ENCODE measurements at regions not wholly inside any gene's neighbourhood (a gene's known extent, or its start where the extent isn't known, plus 50 kb on each side); places are given as distances from the start of the nearest gene placed in this dataset.

DNA sequence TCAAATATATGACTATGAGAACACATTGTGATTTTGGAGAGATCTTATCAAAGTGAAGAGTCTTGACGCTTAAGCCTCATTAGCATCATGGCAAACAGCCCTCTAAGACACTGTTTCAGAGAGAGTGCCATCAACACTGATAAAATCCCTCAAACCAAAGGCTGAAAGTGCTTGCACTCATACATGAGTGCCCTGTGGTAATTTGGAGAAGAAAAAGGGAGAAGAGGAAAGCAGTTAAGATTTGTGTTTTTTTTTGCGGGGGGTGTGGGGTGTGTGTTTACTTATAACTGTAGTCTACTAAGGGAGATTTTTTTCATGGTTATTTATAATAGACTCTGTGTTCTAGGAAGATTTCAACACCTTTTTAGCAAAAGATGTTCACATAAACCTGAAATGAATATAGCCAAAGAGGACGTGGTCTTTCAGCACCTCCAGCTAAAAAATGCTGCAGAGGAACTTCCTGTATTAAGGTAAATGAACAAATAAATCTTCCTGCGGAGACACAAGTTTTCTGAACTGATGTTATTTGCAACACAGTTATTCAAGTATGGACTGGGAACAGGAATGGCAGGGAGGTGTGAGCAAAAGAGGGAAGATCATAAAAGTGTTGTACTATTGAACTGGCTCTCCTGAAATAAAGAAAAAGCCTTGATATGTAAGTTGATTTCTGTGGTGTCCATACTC lies 81.9 kb upstream of the TGFBR2 start:
- TF ChIP-seq, protein P1, sequence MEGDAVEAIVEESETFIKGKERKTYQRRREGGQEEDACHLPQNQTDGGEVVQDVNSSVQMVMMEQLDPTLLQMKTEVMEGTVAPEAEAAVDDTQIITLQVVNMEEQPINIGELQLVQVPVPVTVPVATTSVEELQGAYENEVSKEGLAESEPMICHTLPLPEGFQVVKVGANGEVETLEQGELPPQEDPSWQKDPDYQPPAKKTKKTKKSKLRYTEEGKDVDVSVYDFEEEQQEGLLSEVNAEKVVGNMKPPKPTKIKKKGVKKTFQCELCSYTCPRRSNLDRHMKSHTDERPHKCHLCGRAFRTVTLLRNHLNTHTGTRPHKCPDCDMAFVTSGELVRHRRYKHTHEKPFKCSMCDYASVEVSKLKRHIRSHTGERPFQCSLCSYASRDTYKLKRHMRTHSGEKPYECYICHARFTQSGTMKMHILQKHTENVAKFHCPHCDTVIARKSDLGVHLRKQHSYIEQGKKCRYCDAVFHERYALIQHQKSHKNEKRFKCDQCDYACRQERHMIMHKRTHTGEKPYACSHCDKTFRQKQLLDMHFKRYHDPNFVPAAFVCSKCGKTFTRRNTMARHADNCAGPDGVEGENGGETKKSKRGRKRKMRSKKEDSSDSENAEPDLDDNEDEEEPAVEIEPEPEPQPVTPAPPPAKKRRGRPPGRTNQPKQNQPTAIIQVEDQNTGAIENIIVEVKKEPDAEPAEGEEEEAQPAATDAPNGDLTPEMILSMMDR (IDR thresholded peaks at IDR 0.05; ENCODE audit: low read length, missing control alignments): no peak
- no peak overlapping the region for H3K4me3 ChIP-seq (replicated peaks; ENCODE audit: low read depth, low read length)
- DNase-seq (ENCODE audit: low read depth): no peak

DNA sequence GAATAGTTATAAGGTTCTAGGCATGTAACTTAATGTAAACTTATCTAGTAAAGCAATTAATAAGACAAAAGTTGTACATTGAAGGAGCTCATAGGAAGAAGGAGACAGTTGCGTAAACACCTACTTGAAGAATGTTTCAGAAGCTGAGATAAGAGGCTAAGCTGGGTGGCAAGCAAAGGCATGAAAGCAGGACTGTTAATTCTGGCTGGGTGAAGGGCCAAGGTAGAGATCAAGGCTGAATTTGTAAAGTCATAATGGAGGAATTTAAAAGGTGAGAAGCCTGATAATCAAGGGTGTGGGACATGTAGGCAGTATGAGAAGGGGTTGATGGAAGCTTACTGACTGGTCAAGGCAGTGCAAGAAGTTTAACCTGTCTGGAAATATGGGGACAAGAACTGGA lies 80.4 kb upstream of the TGFBR2 start:
- TF ChIP-seq, protein P1 (IDR thresholded peaks at IDR 0.05; ENCODE audit: low read length, missing control alignments): no peak
- no peak overlapping the region for H3K4me3 ChIP-seq (replicated peaks; ENCODE audit: low read depth, low read length)
- no peak for DNase-seq (ENCODE audit: low read depth)

DNA sequence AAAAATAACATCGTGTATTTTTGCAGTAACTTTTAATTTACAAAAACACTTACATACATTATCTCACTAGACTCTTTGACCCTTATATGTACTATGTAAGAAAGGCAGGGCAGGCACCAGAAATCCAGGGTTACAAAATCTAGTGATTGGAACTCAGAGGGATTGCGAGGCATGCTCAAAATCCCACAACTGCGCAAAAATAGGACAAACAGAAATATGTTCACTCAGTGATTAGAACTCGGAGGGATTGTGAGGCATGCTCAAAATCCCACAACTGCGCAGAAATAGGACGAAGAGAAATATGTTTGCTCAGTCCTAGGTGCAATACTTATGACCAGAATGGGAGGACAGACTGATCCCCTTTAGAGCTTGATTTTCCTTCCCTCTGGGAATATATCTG lies 79.2 kb upstream of the TGFBR2 start:
- no peak overlapping the region for H3K4me3 ChIP-seq (replicated peaks; ENCODE audit: low read depth, low read length)
- TF ChIP-seq, protein P1 (IDR thresholded peaks at IDR 0.05; ENCODE audit: low read length, missing control alignments): no peak
- DNase-seq (ENCODE audit: low read depth): no peak

DNA sequence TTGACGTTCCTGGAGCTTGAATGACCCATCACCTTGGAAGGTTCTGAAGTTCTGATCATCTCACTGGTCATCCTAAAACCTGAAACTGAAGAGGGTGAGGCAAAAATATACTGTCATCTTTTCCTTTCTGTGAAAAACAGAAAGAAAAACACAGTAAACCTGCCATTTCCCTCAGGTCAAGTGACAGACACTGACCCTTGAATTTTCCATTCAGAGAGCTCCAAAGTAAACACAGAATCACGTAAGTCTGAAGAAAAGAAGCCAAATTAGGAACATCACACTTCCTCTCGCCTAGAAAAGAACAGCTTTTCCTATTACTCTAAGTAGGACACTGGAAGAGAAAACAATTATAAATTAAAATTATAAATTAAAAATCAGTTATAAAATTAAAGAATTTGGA lies 78.7 kb upstream of the TGFBR2 start:
- no peak for DNase-seq (ENCODE audit: low read depth)
- TF ChIP-seq, protein P1 (IDR thresholded peaks at IDR 0.05; ENCODE audit: low read length, missing control alignments): no peak
- H3K4me3 ChIP-seq (replicated peaks; ENCODE audit: low read depth, low read length): no peak overlapping the region

DNA sequence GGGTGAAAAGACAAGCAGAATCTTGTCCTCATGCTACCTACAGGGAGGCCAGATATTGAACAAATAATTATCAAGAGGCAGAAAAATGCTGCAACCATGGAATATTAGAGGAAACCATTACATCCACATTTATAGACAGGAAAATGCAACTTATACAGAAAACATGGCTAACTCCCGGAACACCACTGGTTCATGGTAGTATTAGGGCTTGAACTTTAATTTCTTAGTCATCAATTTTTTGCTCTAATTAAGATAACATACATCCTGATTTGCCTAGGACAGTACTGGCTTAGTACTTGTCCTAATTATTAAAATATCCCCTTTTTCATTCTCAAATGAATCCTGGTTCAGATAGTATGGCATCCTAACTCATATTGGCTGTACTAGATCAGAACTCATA lies 76.3 kb upstream of the TGFBR2 start:
- DNase-seq (ENCODE audit: low read depth): no peak
- H3K4me3 ChIP-seq (replicated peaks; ENCODE audit: low read depth, low read length): no peak overlapping the region

DNA sequence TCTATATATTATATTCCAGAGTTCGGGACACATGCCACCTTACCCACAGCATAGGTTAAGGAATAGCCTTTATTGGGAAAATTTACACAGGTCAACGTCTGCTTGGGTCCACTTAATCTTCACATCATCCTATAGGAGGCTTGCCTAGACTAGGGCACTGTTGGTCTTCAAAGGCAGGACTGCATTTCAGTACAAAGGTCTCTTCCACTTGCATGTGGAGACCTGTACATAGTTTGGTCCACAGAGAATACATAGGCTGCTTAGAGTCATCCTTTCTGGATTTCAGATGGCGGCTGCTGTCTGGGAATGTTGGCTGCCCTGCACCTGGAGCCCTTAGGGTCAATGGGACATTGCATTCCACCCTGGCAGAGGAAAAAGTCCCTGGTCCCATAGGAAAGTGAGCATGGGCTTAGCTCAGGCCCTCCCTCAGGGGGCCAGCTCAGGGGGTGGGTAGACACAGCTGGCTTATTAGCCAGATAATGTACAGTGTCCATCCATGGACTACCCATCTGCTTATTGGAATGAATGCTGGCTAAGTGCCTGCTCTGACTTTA lies 75.3 kb upstream of the TGFBR2 start:
- DNase-seq (ENCODE audit: low read depth): no peak
- no peak overlapping the region for H3K4me3 ChIP-seq (replicated peaks; ENCODE audit: low read depth, low read length)
- TF ChIP-seq, protein P1 (IDR thresholded peaks at IDR 0.05; ENCODE audit: low read length, missing control alignments): no peak

More for the DNA sequence above, 76.3 kb upstream of the TGFBR2 start:
- TF ChIP-seq, protein P1 (IDR thresholded peaks at IDR 0.05; ENCODE audit: low read length, missing control alignments): no peak

DNA sequence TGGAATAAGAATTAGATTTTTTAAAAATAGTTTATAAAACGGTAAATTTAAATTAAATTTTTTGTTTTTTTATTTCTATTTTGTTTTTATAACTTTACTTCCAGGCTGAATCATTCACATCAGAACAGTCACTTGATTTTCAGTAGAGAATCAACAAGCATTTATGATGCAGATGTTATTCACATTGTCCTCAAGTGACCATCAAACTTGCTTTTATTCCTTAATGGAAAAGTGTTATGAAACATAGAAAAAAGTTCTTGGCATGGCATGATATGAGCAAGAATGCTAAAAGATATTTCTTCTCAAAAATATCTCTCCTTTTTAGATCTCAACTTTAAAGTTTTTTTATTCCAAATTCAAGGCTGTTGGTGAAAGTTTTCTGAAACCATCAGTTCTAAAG lies 70.9 kb upstream of the TGFBR2 start:
- TF ChIP-seq, protein P1 (IDR thresholded peaks at IDR 0.05; ENCODE audit: low read length, missing control alignments): no peak
- peak; percentile 52 for DNase-seq (ENCODE audit: low read depth)
- no peak overlapping the region for H3K4me3 ChIP-seq (replicated peaks; ENCODE audit: low read depth, low read length)
